HG03558 (cell line): ENCODE measurements at regions not wholly inside any gene's neighbourhood (a gene's known extent, or its start where the extent isn't known, plus 50 kb on each side); places are given as distances from the start of the nearest gene placed in this dataset.

Experiments used
- ATAC-seq: cut with Tn5 transposase; IDR thresholded peaks from one replicate; pipeline ENCODE4 v1.9.1; 2021; ENCODE audit warnings: moderate number of reproducible peaks; ENCODE audit not compliant: unreplicated experiment; ENCODE audit errors: extremely low read depth

DNA sequence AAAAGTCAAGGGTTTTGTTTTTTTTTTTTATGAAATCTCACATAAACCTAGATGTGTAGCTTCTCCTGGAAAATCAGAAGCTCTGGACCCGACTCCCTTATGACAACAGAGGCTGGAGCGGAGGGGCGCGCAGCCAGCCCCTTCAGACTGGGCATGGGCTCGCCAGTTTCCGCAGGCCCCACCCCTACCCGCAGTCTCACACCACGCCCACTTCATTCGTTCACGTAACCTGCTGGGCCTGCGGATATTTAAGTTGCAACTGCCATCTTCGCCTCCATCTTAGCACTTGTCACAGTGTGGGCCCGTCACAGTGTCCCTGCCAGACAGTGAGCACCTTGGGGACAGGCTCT lies 111.7 kb upstream of the PTPN1 start:
- ATAC-seq: no peak

DNA sequence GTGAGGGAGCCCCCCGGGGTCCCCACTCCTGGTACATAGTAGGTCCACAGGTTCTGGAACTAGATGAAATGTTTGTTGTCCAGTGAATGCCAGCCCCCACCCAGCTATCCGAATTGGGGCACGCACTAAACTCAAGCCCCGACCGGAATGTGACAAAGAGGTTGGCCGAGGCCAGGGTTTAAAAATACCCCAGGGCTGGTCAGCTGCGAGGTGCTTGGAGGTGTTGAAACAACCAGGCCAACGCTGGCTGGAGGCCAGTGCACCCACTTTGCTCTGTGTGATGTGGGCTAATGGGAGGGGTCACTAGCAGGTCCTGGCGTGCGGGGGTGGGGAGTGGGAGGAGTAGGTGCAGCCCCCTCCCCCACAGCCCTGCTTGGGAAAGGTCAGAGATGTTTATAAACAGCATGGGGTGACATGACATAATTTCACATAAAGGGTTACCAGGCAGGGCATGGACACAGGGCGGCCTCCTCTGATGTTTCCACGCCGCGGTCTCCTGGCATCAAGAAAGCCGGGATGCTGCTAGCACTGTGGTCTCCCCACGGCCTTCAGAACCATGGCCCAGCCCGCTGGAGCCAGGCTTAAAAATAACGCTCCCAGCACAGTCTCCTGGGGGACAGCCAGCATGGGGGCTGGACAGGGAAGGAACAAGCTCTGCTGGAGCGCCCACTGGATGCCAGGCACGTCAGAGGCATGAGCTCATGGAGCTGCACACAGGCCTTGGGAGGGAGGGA lies 111.2 kb upstream of the PTPN1 start:
- ATAC-seq: no peak

DNA sequence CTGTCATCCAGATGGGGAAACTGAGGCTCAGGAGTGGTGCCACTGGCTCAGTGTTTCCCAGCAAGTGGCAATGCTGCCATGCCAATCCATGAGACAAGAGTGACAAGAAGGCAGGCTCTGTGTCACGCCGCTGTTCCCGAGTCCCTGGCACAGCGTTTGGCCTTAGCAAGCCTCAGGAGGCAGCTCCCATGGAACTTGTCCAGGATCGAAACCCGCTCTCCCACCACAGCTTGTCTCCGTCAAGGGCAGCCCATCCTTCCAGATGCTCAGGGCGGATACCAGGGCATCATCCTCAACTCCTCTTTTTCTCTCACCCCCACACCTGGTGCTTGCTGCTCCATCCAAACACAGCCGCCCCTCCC lies 110.6 kb upstream of the PTPN1 start:
- no peak for ATAC-seq

DNA sequence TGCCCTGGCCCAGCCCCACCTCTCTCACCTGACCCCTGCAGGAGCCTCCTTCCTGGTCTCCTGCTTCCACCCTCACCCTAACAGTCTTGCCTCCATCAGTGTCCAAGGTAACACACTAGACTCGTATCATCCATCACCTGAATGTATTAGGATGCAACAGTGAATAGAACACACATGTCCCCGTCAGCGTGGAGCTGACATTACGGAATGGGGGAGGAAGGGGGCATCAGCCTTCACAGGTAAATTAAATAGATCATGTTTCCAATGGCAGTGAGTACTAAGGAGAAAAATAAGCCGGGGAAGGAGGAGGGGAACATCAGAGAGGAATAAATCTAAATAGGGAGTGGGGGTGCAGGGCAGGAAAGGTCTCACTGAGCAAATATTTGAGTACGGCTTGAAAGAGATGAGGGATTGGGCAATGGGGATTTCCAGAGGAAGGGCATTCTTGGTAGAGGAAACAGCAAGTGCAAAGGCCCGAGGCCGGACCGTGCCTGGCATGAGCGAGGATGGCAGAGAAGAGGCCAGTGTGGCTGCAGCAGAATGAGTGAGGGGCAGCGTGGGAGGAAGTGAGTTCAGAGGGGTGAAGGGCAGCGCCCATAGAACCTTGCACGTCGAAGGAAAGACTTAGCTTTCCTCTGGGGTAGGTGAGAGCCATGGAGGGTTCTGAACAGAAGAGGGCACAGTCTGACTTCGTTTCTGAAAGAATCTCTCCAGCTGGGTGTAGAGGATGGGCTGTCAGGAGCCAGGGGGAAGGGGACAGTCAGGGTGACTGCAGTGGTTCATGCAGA lies 110.1 kb upstream of the PTPN1 start:
- no peak for ATAC-seq

DNA sequence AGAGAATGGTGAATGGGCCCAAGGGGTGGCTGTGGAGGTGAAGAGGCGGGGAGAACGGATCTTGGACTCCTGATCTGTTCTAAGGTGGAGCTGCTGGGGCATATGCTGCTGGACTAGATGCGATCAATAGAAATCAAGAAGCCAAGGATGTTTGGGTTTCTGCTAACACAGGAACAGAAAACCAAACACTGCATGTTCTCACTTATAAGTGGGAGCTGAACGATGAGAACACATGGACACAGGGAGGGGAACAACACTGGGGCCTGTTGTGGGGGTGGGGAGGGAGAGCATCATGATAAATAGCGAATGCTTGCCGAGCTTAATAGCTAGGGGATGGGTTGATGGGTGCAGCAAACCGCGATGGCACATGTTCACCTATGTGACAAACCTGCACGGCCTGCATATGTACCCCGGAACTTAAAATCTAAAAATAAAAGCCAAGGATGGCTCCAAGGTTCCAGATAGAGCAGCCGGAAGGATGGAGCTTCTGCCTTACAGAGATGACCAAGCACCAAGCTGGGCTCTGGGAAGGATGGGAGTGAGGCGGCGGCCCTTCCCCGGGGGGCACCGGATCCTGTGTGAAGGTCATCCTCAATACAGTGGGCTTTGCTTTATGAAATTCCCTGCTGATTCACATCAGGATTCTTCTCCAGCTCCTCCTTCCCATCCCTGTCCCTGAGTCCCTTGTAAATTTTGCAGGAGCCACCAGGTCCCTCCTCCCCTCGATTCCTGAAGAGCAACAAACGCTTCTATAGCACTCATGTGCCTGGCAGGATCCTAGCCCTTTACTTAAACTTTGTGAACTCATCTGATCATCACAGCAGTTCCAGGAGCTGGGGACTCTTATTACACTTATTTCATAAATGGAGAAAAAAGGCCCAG lies 109.2 kb upstream of the PTPN1 start:
- no peak for ATAC-seq

DNA sequence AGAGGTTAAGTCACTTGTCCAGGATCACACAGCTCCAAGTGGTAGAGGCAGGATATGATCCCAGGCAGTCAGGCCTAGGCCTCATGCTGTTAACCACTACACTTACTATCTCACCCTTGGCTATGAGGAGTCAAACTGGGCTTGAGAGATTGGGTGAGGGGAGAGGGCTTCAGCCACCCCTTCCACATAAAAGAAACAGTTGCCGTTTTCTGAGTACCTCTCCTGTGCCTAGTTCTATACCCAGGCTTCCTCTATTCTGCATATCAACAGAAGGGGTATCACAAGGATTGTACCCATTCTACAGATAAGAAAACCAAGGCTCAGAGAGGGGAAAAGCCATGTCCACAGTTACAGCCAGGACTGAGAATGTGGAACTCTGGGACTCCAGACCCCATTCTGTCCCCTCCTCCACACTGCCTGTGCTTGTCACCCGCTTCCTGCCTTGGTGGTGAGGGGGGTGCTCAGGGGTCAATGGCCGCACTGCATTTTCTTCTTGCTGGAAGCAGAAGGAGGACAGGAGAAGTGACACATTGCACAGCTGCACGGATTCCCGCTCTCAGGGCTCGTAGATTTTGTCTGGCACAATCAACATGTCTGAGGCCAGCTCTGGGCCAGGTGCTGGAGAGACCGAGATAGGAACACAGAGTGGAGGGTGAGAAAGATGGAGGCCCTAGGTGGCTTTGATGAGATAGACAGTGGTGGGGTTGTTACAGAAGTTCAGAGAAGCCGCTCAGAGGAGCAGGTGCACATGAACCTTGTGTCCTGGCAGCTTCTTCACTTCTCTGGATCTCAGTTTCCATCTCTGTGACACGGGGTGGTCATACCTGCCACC lies 108.4 kb upstream of the PTPN1 start:
- no peak for ATAC-seq

DNA sequence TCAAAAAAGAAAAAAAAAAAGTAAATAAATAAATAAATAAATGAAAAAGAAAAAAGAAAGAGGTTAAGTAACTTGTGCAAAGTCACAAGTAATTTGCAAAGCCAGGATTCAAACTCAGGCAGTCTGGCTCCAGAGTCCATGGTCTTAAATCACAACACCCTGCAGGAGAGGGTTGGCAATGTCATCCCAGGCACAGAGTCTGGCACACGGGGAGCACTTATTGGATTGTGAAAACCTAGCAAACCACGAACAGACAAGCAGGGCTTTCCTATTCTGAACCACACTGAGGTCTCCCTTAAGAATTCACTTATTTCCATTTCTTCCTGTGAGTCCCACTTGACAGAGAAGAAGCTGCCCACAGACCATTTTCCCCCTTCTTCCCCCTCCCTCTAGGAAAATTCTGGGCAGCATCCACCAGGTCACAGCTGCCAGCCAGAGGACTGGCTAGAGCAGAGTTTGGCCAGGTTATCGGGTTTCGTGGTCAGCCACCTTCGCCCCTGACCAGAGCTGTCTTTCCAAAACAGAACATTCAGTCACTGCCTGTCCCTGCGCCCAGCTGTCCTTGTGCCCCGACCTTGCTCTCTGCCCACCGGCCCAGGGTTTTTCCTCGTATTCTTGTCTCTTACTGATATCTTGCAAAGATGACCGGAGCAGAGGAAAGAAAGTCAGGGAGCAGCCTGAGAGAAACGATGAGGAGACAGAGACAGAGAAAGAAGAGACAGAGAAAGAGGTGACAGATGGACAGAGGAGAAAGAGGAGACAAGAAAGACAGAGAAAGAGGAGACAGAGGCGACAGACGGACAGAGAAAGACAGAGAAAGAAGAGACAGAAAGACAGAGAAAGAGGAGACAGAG lies 106.4 kb upstream of the PTPN1 start:
- ATAC-seq: no peak

DNA sequence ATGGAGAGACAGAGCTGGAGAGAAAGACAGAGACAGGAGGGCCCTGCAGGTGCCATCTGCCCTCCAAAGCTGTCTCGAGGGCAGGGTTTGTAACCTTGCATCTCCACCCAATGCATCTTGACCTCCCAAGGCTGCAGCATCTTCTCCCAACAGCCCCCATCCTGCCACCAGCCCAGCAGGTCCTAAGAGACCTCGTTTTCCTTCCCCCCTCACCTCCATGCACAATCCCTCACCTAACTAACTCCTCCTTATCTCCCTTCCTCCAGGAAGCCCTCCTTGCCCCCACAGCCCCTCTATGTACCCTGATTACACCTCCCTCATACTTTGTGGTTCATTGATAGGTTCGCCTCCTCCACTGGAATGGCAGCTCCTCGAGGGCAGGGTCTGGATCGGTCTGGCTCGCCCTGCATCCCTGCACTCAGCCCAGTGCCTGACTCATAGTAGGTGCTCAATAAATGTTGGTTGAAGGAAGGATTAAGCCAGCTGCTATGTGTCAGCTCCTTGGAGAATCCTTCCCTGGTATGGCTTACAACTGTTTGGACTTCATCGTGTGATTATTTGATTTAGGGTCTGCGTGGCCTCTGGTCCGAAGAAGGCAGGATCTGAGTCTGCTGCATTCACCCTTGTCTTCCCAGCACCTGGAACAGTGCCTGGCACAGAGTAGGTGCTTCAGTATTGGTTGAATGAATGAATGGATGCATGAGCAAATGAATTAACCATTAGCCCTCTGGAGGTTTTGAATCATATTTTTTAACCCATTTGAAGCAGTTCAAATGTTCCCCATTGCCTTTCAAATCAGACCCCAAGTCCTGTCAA lies 105.6 kb upstream of the PTPN1 start:
- no peak for ATAC-seq

DNA sequence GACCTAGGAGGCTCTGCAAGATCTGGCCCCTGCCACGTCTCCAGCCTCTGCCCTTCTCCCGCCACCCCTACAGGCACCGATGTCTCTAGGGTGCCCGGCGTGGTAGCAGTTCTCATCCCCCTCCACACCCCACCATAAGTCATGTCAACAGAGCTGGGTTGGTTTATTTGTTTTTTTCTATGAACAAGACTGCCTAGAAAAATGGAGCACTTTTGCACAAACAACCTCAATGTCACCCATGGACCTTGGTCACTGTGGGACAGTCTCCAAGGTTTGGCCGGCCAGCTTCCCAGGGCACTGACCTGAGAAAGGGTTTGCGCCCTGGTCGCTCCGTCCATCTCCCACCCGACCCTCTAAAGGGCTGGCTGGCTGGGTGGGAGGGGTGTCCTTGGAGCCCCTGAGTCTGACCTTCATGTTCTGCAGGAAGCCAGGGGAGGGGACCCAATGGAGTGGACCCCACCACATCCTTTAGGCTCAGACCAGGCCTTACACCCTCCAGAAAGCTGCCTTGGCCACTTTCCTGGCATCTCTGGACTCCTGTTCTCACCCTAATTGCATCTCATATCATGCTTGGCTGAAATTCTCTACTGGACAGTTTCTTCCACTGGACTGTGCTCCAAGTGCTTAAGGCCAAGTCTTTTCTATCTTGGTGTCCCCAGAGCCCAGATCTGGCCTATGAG lies 104.8 kb upstream of the PTPN1 start:
- ATAC-seq: no peak

DNA sequence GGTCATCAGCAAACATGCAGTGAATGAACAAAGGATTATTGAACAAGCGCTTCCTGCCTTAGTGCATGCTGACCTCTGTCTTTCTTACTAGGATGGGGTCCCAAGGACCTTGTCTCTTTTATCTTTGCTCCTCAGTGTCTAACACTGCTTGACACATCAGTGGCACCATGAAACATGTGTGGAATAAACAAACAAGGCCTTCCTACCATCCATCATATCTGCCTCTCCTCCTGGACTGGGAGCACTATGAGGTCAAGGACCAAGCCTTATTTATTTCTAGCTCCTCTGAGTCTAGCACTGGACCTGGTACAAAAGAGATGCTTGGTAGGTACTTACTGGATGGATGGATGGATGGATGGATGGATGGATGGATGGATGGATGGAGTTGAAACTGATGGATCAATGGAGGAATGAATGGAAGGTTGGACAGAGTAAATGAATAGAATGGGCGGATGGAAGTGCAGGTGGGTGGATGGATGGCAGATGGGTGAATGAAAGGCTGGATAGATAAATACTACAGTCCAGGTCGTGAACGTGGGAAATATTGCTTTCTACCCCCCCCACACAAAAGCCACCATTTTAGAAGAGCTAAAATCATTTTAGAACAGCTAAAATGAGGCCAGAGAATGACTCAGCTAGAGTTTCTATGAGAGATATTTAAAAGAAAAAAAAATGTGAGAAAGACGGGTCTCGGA lies 104.1 kb upstream of the PTPN1 start:
- ATAC-seq: no peak

DNA sequence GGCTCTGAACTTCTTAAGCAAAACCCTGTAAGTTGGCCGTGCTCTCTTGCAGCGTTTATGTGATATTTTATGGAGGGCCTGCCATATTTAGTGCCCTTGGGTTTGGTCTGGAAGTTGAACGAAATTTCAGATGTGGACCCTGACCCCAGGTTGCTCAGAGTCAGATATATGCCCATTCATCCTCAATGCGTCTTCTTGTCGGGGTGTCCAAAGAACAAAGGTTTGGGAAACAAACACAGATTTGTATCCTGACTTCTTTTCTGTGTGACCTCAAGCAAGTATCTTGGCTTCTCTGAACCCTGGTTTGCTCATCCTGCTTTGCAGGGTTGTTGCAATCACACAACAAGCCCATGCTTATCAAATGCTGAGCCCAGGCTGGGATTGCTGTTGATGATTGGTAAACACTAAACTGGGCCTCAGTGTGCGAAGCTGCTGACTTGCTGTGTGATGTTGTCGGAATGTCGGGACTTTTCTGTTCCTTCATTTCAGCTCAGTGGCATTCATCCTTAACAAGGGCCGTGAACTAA lies 103.5 kb upstream of the PTPN1 start:
- no peak for ATAC-seq

DNA sequence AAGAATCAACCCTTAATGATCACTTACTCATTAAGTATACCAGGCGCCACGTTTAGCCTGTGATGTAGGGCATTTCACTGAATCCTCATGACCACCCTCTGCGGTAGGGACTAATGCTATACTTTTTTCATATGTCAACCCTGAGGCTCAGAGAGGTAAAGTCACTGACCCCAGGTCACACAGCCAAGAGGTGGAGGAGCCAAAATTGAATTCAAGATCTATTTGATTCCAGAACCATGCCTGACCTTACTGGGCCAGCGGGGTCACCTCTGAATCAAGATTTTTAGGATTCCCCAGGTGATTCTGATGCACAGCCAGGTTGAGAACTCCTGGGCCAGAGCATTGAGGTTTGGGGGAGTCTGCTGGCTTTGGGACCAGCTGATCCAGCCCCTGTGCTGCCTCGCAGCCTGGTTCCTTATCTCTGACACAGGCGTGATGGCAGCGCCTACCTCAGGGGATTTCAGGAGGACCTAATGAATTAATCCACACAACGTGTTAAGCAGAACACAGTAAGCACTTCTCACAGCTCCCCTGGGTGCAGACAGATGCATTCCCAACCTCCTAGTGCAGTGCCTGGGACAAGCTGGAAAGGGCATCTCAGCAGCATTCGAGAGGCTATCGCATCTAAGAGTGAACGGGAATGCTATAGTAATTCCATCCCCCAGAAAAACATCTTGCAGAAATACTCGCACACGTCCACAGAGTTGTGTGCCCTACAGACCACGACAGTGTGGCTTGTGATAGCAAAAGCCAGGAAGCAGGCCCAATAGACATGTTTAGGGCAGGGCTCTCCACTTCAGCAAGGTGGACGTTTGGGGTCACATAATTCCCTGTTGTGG lies 101.4 kb upstream of the PTPN1 start:
- ATAC-seq: no peak

DNA sequence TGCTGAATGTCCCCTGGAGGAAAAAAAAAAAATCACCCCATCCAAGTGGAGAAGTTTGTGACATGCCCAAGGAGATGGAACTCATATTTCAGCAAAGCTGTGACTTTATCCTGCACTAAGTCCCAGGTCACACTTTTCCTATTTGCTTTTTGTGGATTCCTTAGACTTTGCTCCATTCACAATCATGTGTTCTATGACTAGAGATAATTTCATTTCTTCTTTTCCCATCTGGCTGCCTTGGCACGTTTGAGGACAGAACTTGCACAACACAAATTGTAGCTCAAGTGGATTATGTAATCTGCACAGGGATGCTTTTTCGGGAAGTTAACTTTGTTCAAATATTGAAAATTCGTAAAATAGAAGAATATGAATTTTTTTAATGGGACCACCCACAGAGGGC lies 100.7 kb upstream of the PTPN1 start:
- no peak for ATAC-seq

DNA sequence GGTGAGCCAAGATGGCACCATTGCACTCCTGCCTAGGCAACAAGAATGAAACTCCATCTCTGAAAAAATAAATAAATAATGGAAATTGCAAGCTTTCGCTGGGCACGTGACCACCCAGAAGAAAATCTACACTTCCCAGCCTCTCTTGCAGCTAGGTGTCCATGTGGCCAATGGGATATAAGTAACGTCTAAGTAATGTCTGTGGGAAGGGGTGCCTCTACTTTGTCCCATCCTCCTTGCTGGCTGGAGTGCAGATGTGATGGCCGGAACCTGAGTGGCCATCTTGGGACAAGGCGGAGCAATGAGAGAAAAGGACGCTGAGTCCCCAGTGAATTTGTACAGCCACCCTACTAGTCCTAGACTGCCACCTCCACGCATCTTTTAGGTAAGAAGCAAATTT lies 99.8 kb upstream of the PTPN1 start:
- ATAC-seq: no peak

DNA sequence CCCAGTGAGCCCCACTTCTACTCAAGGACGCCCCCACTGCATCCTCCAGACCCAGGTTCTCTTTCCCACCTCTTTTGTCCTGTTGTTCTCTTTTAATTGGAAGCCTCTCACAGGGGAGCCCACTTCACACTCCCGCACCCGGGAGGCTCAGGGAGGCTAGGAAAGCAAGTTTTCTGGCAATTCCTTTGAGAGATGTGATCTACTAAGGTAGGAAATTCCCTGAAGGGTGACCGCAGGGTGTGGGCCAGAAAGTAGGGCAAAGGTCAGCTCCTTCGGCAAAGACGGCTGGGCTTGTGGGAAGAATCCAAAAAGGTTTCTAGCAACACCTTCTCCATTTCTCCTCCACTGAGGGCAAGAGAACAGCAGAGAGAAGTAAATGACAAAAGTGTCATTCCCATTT lies 98.1 kb upstream of the PTPN1 start:
- ATAC-seq: no peak

DNA sequence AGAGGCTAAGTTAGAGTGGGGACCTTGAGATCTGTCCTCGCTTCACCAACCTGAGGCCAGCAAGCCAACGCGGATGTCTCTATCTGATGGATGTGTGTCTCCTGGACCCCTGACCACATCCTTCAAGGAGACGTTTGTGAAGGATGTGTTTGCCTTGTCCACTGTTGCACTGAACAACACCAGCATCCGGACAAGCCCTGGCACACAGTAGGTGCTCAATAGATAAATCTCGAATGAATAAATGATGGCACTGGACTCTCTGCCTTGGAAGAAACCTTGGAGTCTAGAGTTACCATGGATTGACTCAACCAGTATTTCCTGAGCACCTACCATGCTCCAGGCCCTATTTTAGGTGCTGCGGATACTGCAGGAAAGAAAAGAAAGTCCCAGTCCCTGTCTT lies 97.7 kb upstream of the PTPN1 start:
- ATAC-seq: no peak
